H1 (cell line): ENCODE measurements at regions not wholly inside any gene's neighbourhood (a gene's known extent, or its start where the extent isn't known, plus 50 kb on each side); places are given as distances from the start of the nearest gene placed in this dataset.

ENCODE experiments used
- CTCF ChIA-PET: fragments of 300-600 bp; sonication (Branson Sonifier 250); formaldehyde crosslinking; loops from one replicate; lab custom pipeline; 2021; ENCODE audit not compliant: partially characterized antibody; lab: Charles Lee
- POLR2A ChIA-PET: fragments of 300-600 bp; sonication (Branson Sonifier 250); formaldehyde crosslinking; loops from one replicate; lab custom pipeline; 2021; ENCODE audit warnings: inconsistent platforms; ENCODE audit not compliant: partially characterized antibody; lab: Charles Lee
- DNase-seq, 2 experiments: peaks; one replicate each; pipeline versions ENCODE4 v3.0.0 to v3.0.0-alpha.2; 2010 to 2022; ENCODE audit warnings: low spot score in 2 of 2, low read depth in 1 of 2, mixed read lengths in 1 of 2
- FAIRE-seq: peaks from 2 replicates; lab custom pipeline; 2011; peaks lifted over from hg19 to GRCh38; lab: Jason Lieb, UNC
- H2AFZ ChIP-seq: 2 replicates; pipeline ENCODE4 v1.8.1; 2012; ENCODE audit warnings: low read length, inconsistent platforms
- H2AK5ac ChIP-seq: 2 replicates; pipeline ENCODE4 v1.6.1; 2013; ENCODE audit warnings: low read depth, low read length
- H2BK120ac ChIP-seq: replicated peaks from 2 replicates; pipeline ENCODE3; 2013; ENCODE audit warnings: low read depth, low read length, inconsistent platforms
- H2BK12ac ChIP-seq: 2 replicates; pipeline ENCODE4 v1.6.1; 2013; ENCODE audit warnings: low read depth, low read length
- H2BK15ac ChIP-seq: 2 replicates; pipeline ENCODE4 v1.6.1; 2013; ENCODE audit warnings: low read length
- H2BK20ac ChIP-seq: 2 replicates; pipeline ENCODE4 v1.6.1; 2013; ENCODE audit warnings: low read length
- H2BK5ac ChIP-seq: 2 replicates; pipeline ENCODE4 v1.6.1; 2013; ENCODE audit warnings: low read depth, low read length
- H3K14ac ChIP-seq: 2 replicates; pipeline ENCODE4 v1.6.1; 2013; ENCODE audit warnings: inconsistent platforms; ENCODE audit not compliant: insufficient read length
- H3K18ac ChIP-seq: 2 replicates; pipeline ENCODE4 v1.6.1; 2013; ENCODE audit warnings: low read length; ENCODE audit errors: extremely low read depth
- H3K23ac ChIP-seq: 2 replicates; pipeline ENCODE4 v1.6.1; 2013; ENCODE audit warnings: inconsistent platforms; ENCODE audit not compliant: insufficient read length
- H3K23me2 ChIP-seq: 2 replicates; pipeline ENCODE4 v1.6.1; 2013; ENCODE audit warnings: low read depth, low read length
- H3K27ac ChIP-seq: 2 replicates; pipeline ENCODE4 v1.6.1; 2011; ENCODE audit warnings: low read depth, low read length, inconsistent platforms
- H3K27me3 ChIP-seq, 4 experiments: replicated peaks in 1 of 4; 1 replicate in 1 of 4; 2 replicates in 3 of 4; pipeline versions ENCODE4 v1.6.1 to v1.8.1; 2011 to 2013; ENCODE audit warnings: low read length in 3 of 4, mild to moderate bottlenecking in 3 of 4, inconsistent platforms in 2 of 4, mixed read lengths in 2 of 4, moderate library complexity in 1 of 4; ENCODE audit not compliant: control insufficient read depth in 3 of 4, insufficient read depth in 3 of 4; ENCODE audit errors: extremely low read depth in 1 of 4
- H3K36me3 ChIP-seq, 4 experiments: 2 replicates each; pipeline versions ENCODE4 v1.6.1 to v1.8.1; 2011 to 2013; ENCODE audit warnings: mild to moderate bottlenecking in 4 of 4, low read length in 3 of 4, moderate library complexity in 2 of 4, control low read depth in 1 of 4, inconsistent platforms in 1 of 4; ENCODE audit not compliant: insufficient read depth in 4 of 4, control insufficient read depth in 2 of 4
- H3K4ac ChIP-seq: replicated peaks from 2 replicates; pipeline ENCODE3; 2013; ENCODE audit warnings: low read length, low read depth, mixed read lengths, inconsistent platforms; ENCODE audit not compliant: insufficient read length
- H3K4me1 ChIP-seq, 4 experiments: replicated peaks in 1 of 4; 1 replicate in 1 of 4; 2 replicates in 3 of 4; pipeline versions ENCODE4 v1.6.1 to v1.8.1; 2011 to 2013; ENCODE audit warnings: low read length in 3 of 4, inconsistent platforms in 2 of 4, mixed read lengths in 1 of 4; ENCODE audit not compliant: insufficient read depth in 4 of 4, control insufficient read depth in 3 of 4
- H3K4me2 ChIP-seq, 2 experiments: 2 replicates each; pipeline versions ENCODE4 v1.6.1 to v1.8.1; 2011 to 2013; ENCODE audit warnings: low read depth in 2 of 2, low read length in 2 of 2, control low read depth in 1 of 2, inconsistent platforms in 1 of 2, mild to moderate bottlenecking in 1 of 2; ENCODE audit not compliant: insufficient read depth in 1 of 2
- H3K4me3 ChIP-seq, 4 experiments: fragments of 200-600, 300-600 bp in 1 of 4; sonication (generic), shearing (Covaris generic), sonication (Bioruptor Twin) in 1 of 4; 2 replicates each; pipeline versions ENCODE4 v1.5.1 to v1.8.1; 2011 to 2016; ENCODE audit warnings: low read length in 4 of 4, low read depth in 3 of 4, control low read depth in 2 of 4, inconsistent platforms in 2 of 4, mild to moderate bottlenecking in 2 of 4, mixed read lengths in 1 of 4, moderate library complexity in 1 of 4; ENCODE audit not compliant: insufficient read depth in 2 of 4; ENCODE audit errors: extremely low read depth in 1 of 4
- H3K56ac ChIP-seq: replicated peaks from 2 replicates; pipeline ENCODE3; 2013; ENCODE audit warnings: low read depth, mild to moderate bottlenecking, mixed read lengths, low read length, inconsistent platforms; ENCODE audit not compliant: insufficient read length
- H3K79me1 ChIP-seq: 2 replicates; pipeline ENCODE4 v1.6.1; 2013; ENCODE audit warnings: low read depth, low read length, control low read depth
- H3K79me2 ChIP-seq, 2 experiments: 2 replicates each; pipeline versions ENCODE4 v1.6.1 to v1.8.1; 2012 to 2013; ENCODE audit warnings: low read length in 2 of 2, mild to moderate bottlenecking in 2 of 2, inconsistent platforms in 1 of 2; ENCODE audit not compliant: insufficient read depth in 2 of 2, control insufficient read depth in 1 of 2
- H3K9ac ChIP-seq, 4 experiments: replicated peaks in 1 of 4; 1 replicate in 1 of 4; 2 replicates in 3 of 4; pipeline versions ENCODE4 v1.6.1 to v1.8.1; 2011 to 2013; ENCODE audit warnings: low read depth in 3 of 4, low read length in 3 of 4, control low read depth in 2 of 4, mild to moderate bottlenecking in 2 of 4, moderate library complexity in 2 of 4, inconsistent platforms in 1 of 4; ENCODE audit errors: extremely low read depth in 1 of 4
- H3K9me3 ChIP-seq, 2 experiments: 2 replicates each; pipeline versions ENCODE4 v1.6.1 to v1.8.1; 2012 to 2013; ENCODE audit warnings: mild to moderate bottlenecking in 2 of 2, moderate library complexity in 2 of 2, control low read depth in 1 of 2, inconsistent platforms in 1 of 2, low read depth in 1 of 2, low read length in 1 of 2, mixed read lengths in 1 of 2; ENCODE audit not compliant: insufficient read depth in 2 of 2
- H4K20me1 ChIP-seq, 2 experiments: replicated peaks in 1 of 2; 2 replicates each; pipeline versions ENCODE3 to v1.8.1; 2011 to 2013; ENCODE audit warnings: inconsistent platforms in 2 of 2, low read length in 2 of 2, mild to moderate bottlenecking in 1 of 2; ENCODE audit not compliant: insufficient read depth in 2 of 2, control insufficient read depth in 1 of 2
- H4K5ac ChIP-seq: 2 replicates; pipeline ENCODE4 v1.6.1; 2013; ENCODE audit warnings: low read length, low read depth, mixed read lengths, inconsistent platforms; ENCODE audit not compliant: insufficient read length
- H4K8ac ChIP-seq: 2 replicates; pipeline ENCODE4 v1.8.0; 2013; ENCODE audit warnings: mild to moderate bottlenecking, moderate library complexity, low read length, inconsistent platforms; ENCODE audit not compliant: insufficient read depth; ENCODE audit errors: extremely low read depth
- H4K91ac ChIP-seq: replicated peaks from 2 replicates; pipeline ENCODE3; 2013; ENCODE audit warnings: low read length, mixed read lengths, inconsistent platforms; ENCODE audit not compliant: insufficient read length
- CHD7 ChIP-seq: fragments of 300-600 bp; sonication (generic); IDR thresholded peaks from 2 replicates; pipeline ENCODE4 v1.7.1; 2012; ENCODE audit warnings: low read length, moderate library complexity, mild to moderate bottlenecking, inconsistent platforms; ENCODE audit not compliant: insufficient replicate concordance
- WGBS, 2 experiments: shearing (Covaris generic) in 1 of 2; methylation state at CpG; one replicate each; pipeline versions ENCODE4 v1.1.6 to v1.1.7; 2013 to 2015; ENCODE audit warnings: low lambda C conversion rate in 2 of 2, mixed read lengths in 2 of 2, inconsistent platforms in 1 of 2, low coverage in 1 of 2, missing lambda C conversion rate in 1 of 2; ENCODE audit not compliant: insufficient replicate concordance in 2 of 2, insufficient coverage in 1 of 2, insufficient read length in 1 of 2; ENCODE audit errors: extremely low coverage in 1 of 2, missing lambda C conversion rate in 1 of 2; 5-methylcytosine and 5-hydroxymethylcytosine counted together

GRCh38 chr3:78430741-78431140, 1337.1 kb downstream of the ROBO1 start:
- Histone ChIP-seq H2BK12ac (no peak overlapping the region), H3K9me3 (peaks cover 0 to 4% of the 10 kb centered on the region in 2 experiments; a peak in 1 of 4 replicates), H3K4me2 (no peak overlapping the region), H3K27ac (no peak overlapping the region), H3K79me1 (no peaks in the 10 kb centered on the region), H2BK20ac (no peak overlapping the region), H3K4ac (no peak overlapping the region), H4K5ac (no peak overlapping the region), H3K4me3 (no peak overlapping the region), H3K4me1 (no peaks in the 10 kb centered on the region), H4K91ac (no peak overlapping the region), H2BK120ac (no peak overlapping the region), H3K14ac (no peak overlapping the region), H4K20me1 (no peaks in the 10 kb centered on the region), H3K27me3 (no peaks in the 10 kb centered on the region), H2AFZ (no peak overlapping the region), H2AK5ac (no peak overlapping the region), H3K36me3 (0 out of 8 replicates have a peak, but pooled peaks cover 0 to 4% (median 0%) of the 10 kb centered on the region in 4 experiments), H4K8ac (no peak overlapping the region), H3K23me2 (no peaks in the 10 kb centered on the region), H2BK5ac (no peak overlapping the region), H2BK15ac (no peak overlapping the region), H3K18ac (no peak overlapping the region), H3K56ac (no peak overlapping the region), H3K9ac (no peak overlapping the region), H3K79me2 (no peaks in the 10 kb centered on the region), H3K23ac (no peak overlapping the region)
- CTCF ChIA-PET: no interaction called here
- POLR2A ChIA-PET: no interaction called here
- no peak for DNase-seq
- 78% methylated on average over 1 of the region's 1 CpG; no CpG with 5 or more reads in 1 of the 2 experiments for WGBS, 2 experiments
- no peak for FAIRE-seq
- TF ChIP-seq CHD7: no peak
